ENCODE measurements at regions not wholly inside any gene's neighbourhood (a gene's known extent, or its start where the extent isn't known, plus 50 kb on each side); places are given as distances from the start of the nearest gene placed in this dataset.

GRCh38 chr14:104451474-104451873, 128.1 kb upstream of the C14orf180 start:
- intact Hi-C loops (cut with micrococcal nuclease), result no loop called here
- no peak overlapping the region for H3K4me2 ChIP-seq (replicated peaks; ENCODE audit: extremely low read depth, low read length, poor library complexity, severe bottlenecking)
- peaks cover 2 to 11% (median 5%) of the 10 kb centered on the region in 3 donors for H3K27me3 Mint-ChIP-seq (ENCODE audit: low read depth in 3 of 3)
- H3K4me1 Mint-ChIP-seq, result no peaks in the 10 kb centered on the region
- H3K79me2 ChIP-seq (ENCODE audit: insufficient read depth, low read length), result no peaks in the 10 kb centered on the region
- no peak for TF ChIP-seq CTCF (IDR thresholded peaks at IDR 0.05)
- H3K4me1 ChIP-seq (ENCODE audit: control insufficient read depth in 1 of 2, insufficient read depth in 2 of 2, low read length in 2 of 2), result no peaks in the 10 kb centered on the region
- 78% methylated on average over 4 of the region's 10 CpGs for WGBS (ENCODE audit: insufficient coverage)
- peaks cover 11 to 24% (median 17%) of the 10 kb centered on the region in 7 donors for H3K9me3 Mint-ChIP-seq
- peaks cover 2 to 3% of the 10 kb centered on the region in 2 donors for H3K27me3 ChIP-seq (ENCODE audit: control insufficient read depth in 2 of 2, insufficient read depth in 2 of 2, low read length in 2 of 2)
- no peak for DNase-seq
- H3K4me3 ChIP-seq (replicated peaks in 1 of 3; ENCODE audit: low read depth in 2 of 3, low read length in 3 of 3), result no peak overlapping the region
- no peak overlapping the region for H2AFZ ChIP-seq (ENCODE audit: insufficient read depth, low read depth, low read length, poor library complexity, severe bottlenecking)
- no peaks in the 10 kb centered on the region for H3K36me3 ChIP-seq (replicated peaks in 1 of 2; ENCODE audit: control insufficient read depth in 1 of 2, insufficient read depth in 2 of 2, low read length in 2 of 2)
- H3K27ac Mint-ChIP-seq, result no peak overlapping the region
- H4K20me1 ChIP-seq (ENCODE audit: insufficient read depth, low read length), result no peaks in the 10 kb centered on the region
- H3K9ac ChIP-seq (ENCODE audit: insufficient read depth, low read length, poor library complexity, severe bottlenecking), result no peak overlapping the region
- no peak overlapping the region for H3K27ac ChIP-seq (ENCODE audit: low read depth in 1 of 2, low read length in 2 of 2)
- no peak overlapping the region for H3K4me3 Mint-ChIP-seq
- H3K9me3 ChIP-seq (replicated peaks in 1 of 2; ENCODE audit: control insufficient read depth in 1 of 2, insufficient read depth in 1 of 2, low read length in 2 of 2), result peaks cover 0 to 12% of the 10 kb centered on the region in 2 donors
- no peaks in the 10 kb centered on the region for H3K36me3 Mint-ChIP-seq

DNA sequence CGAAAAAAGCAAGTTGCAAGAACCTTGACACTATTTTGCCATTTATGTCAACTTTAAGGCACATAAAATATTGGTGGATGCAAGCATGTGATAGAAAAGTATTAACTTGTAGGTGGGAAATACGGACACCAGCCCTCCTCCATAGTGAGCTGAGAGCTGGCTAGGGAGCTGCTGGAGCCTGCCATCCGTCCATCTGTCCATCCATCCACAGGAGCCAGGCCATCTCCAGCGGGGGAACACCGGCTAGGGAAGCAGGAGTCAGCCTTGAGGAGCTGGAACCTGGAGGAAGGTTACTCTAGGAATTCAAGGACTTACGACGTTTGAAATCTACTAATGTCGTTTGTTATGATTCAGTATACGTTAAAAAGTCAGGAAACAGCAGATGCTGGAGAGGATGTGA, 120.7 kb upstream of the C14orf180 start:
- Histone ChIP-seq H3K4me1 (ENCODE audit: control insufficient read depth in 1 of 2, insufficient read depth in 2 of 2, low read length in 2 of 2) (no peaks in the 10 kb centered on the region), H3K4me2 (replicated peaks; ENCODE audit: extremely low read depth, low read length, poor library complexity, severe bottlenecking) (no peak overlapping the region), H2AFZ (ENCODE audit: insufficient read depth, low read depth, low read length, poor library complexity, severe bottlenecking) (no peak overlapping the region), H3K79me2 (ENCODE audit: insufficient read depth, low read length) (no peaks in the 10 kb centered on the region), H3K27me3 (ENCODE audit: control insufficient read depth in 2 of 2, insufficient read depth in 2 of 2, low read length in 2 of 2) (peaks cover 30 to 32% of the 10 kb centered on the region in 2 donors), H3K9me3 (replicated peaks in 1 of 2; ENCODE audit: control insufficient read depth in 1 of 2, insufficient read depth in 1 of 2, low read length in 2 of 2) (peaks cover 0 to 7% of the 10 kb centered on the region in 2 donors), H3K27ac (ENCODE audit: low read depth in 1 of 2, low read length in 2 of 2) (no peak overlapping the region), H3K9ac (ENCODE audit: insufficient read depth, low read length, poor library complexity, severe bottlenecking) (no peak overlapping the region), H4K20me1 (ENCODE audit: insufficient read depth, low read length) (no peaks in the 10 kb centered on the region), H3K4me3 (replicated peaks in 1 of 3; ENCODE audit: low read depth in 2 of 3, low read length in 3 of 3) (no peak overlapping the region), H3K36me3 (replicated peaks in 1 of 2; ENCODE audit: control insufficient read depth in 1 of 2, insufficient read depth in 2 of 2, low read length in 2 of 2) (no peaks in the 10 kb centered on the region)
- intact Hi-C loops (cut with micrococcal nuclease), result no loop called here
- Mint-ChIP-seq H3K27ac (no peak overlapping the region), H3K4me3 (no peak overlapping the region), H3K27me3 (ENCODE audit: low read depth in 3 of 3) (peaks cover 36 to 55% (median 40%) of the 10 kb centered on the region in 3 donors), H3K9me3 (peaks cover 0 to 5% (median 0%) of the 10 kb centered on the region in 7 donors), H3K36me3 (no peaks in the 10 kb centered on the region), H3K4me1 (no peaks in the 10 kb centered on the region)
- no peak for DNase-seq
- WGBS (ENCODE audit: insufficient coverage), result 20% methylated on average over 1 of the region's 9 CpGs
- no peak for TF ChIP-seq CTCF (IDR thresholded peaks at IDR 0.05)

Measured in CD14-positive monocyte (primary cell).